Brain microvascular endothelial cell (primary cell): ENCODE measurements at regions not wholly inside any gene's neighbourhood (a gene's known extent, or its start where the extent isn't known, plus 50 kb on each side); places are given as distances from the start of the nearest gene placed in this dataset.

ENCODE experiments used
- DNase-seq: peaks from one replicate; pipeline ENCODE4 v3.0.0-alpha.2; 2020
- H3K27ac ChIP-seq: fragments of 250-450 bp; sonication (Bioruptor Pico); 2 replicates; pipeline ENCODE4 v1.5.1; 2020; ENCODE audit warnings: mild to moderate bottlenecking, moderate library complexity
- H3K27me3 ChIP-seq: fragments of 250-450 bp; sonication (Bioruptor Pico); replicated peaks from 2 replicates; pipeline ENCODE4 v1.5.1; 2020; ENCODE audit warnings: mild to moderate bottlenecking
- H3K36me3 ChIP-seq: fragments of 250-450 bp; sonication (Bioruptor Pico); replicated peaks from 2 replicates; pipeline ENCODE4 v1.5.1; 2020; ENCODE audit warnings: mild to moderate bottlenecking
- H3K4me3 ChIP-seq: 2 replicates; pipeline ENCODE4 v1.5.1; 2011; ENCODE audit warnings: low read depth, mild to moderate bottlenecking, control low read depth, low read length, moderate library complexity
- CTCF ChIP-seq: IDR thresholded peaks from 2 replicates; pipeline ENCODE4 v1.5.1; 2011; ENCODE audit warnings: low read depth, mild to moderate bottlenecking, moderate library complexity, low read length, control low read depth, inconsistent platforms; ENCODE audit errors: missing control alignments
- in situ Hi-C: cut with HindIII; loops from 2 replicates; pipeline ENCODE4 v1.10.0; 2017; ENCODE audit warnings: low sequenced_read_pairs, low pct_ligation_motif_present

DNA sequence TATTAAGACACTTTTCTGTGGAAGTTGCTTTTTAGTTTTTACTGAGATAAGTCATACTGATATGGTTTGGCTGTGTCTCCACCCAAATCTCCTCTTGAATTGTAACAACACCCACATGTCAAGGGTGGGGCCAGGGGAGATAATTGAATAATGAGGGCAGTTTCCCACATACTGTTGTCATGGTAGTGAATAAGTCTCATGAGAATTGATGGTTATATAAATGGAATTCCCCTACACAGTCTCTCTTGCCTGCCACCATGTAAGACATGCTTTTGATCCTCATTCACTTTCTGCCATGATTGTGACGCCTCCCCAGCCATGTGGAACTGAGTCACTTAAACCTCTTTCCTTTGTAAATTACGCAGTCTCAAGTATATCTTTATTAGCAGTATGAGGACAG is 1340.4 kb downstream of the SLITRK5 start:
- TF ChIP-seq CTCF, result no peak
- no peak for DNase-seq
- no peaks in the 10 kb centered on the region for H3K27me3 ChIP-seq
- no peak overlapping the region for H3K4me3 ChIP-seq
- in situ Hi-C loops, result no loop called here
- H3K27ac ChIP-seq, result no peak overlapping the region
- H3K36me3 ChIP-seq, result no peaks in the 10 kb centered on the region

DNA sequence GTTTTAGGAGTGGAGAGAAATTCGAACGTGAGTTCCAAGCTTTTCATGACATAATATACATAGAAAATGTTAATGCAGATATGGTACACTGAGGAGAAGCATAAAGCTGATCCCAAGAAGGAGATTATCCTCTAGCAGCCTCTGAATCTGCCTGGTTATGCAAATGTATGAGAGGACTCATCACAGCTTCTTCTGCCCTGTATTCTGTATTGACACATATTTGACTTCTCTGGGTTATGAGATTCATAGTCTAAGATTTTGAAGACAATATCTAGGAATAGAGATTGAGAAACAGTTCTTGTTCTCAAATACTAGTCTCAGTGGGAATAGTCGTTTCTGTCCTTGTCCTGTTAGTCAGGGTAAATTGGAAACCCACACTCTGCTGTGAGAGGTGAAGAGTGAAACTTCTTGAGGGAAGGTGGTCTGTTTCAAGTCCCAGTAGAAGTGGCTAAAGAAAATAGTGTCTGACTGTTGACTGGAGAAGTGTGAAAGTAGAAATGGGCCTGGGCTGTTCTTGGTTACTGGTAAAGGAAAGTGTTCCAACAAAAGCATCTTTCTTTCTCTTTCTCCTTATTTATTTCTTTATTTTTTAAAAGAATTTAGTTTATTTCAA is 1356.6 kb downstream of the SLITRK5 start:
- TF ChIP-seq CTCF, result no peak
- Histone ChIP-seq H3K36me3 (no peaks in the 10 kb centered on the region), H3K4me3 (no peak overlapping the region), H3K27me3 (no peaks in the 10 kb centered on the region), H3K27ac (no peak overlapping the region)
- in situ Hi-C loops, result no loop called here
- no peak for DNase-seq

- DNase-seq, result no peak
- H3K4me3 ChIP-seq, result no peak overlapping the region
- no peak for TF ChIP-seq CTCF
These were observed 1357.9 kb downstream of the SLITRK5 start for GRCh38 chr13:89029062-89029461.

DNA sequence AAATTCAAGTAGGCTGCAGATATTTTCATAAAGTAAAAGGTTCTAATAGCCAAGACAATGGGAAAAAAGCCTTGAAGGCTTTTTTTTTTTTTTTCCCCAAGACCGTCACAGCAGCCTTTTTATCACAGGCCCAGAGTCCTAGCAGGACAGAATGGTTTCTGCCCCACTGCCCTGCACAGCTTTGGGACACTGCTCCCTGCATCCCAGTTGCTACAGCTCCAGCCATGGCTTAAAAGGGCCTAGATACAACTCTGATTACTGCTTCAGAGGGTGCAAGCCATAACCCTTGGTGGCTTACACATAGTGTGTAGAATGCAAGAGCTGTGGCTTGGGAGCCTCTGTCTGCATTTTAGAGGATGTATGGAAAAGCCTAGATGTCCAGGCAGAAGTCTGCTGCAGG is 1362.8 kb downstream of the SLITRK5 start:
- no peak for DNase-seq
- in situ Hi-C loops, result no loop called here
- TF ChIP-seq CTCF, result no peak
- Histone ChIP-seq H3K27me3 (no peaks in the 10 kb centered on the region), H3K4me3 (no peak overlapping the region), H3K36me3 (no peaks in the 10 kb centered on the region), H3K27ac (no peak overlapping the region)

More at GRCh38 chr13:89029062-89029461, 1357.9 kb downstream of the SLITRK5 start:
- Histone ChIP-seq H3K36me3 (no peaks in the 10 kb centered on the region), H3K27ac (no peak overlapping the region), H3K27me3 (no peaks in the 10 kb centered on the region)
- in situ Hi-C loops, result no loop called here

DNA sequence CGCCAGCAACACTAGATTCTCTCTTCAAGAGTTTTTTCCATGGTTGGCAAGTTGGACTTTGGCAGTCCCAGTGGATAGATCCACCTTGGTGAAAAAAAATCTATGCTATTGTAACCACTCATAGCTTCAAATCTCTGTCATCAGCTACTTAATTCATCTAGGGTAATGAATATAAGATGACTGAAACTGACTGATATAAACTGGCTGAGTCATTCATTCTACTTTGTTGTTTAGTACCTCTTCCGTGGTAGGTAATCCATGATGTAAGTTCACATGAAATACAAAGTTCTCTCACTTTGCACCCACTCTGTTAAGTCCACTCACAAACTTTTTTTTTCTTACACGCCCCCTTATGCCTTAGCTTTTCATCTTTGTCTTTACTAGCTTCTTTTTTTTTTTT is 1381.5 kb downstream of the SLITRK5 start:
- in situ Hi-C loops, result no loop called here
- no peak for TF ChIP-seq CTCF

DNA sequence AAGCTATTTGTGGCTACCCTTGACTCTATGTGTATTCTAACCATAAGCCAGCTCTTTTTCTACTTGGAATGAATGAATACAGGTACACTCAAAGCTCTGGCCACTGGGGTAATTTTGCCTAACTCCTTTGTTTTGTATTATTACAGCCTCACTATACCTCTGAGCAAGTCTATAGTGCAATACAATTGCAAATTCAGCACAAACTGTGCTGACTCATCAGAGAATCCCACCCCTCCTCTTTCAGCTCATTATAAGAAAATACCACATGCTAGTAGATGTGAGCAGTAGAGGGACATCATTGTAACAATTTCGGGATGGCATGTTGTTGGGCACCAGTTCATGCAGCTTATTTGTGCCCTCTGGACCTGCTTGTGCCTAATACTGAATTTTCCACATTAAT is 1382.2 kb downstream of the SLITRK5 start:
- no peak for TF ChIP-seq CTCF
- no peak for DNase-seq
- Histone ChIP-seq H3K27ac (no peak overlapping the region), H3K27me3 (no peaks in the 10 kb centered on the region), H3K36me3 (no peaks in the 10 kb centered on the region), H3K4me3 (no peak overlapping the region)
- in situ Hi-C loops, result no loop called here

More for the DNA sequence above, 1381.5 kb downstream of the SLITRK5 start:
- no peak for DNase-seq
- no peak overlapping the region for H3K4me3 ChIP-seq
- no peaks in the 10 kb centered on the region for H3K36me3 ChIP-seq
- H3K27me3 ChIP-seq, result no peaks in the 10 kb centered on the region
- no peak overlapping the region for H3K27ac ChIP-seq
